NCI-H69 (cell line): ENCODE measurements at regions not wholly inside any gene's neighbourhood (a gene's known extent, or its start where the extent isn't known, plus 50 kb on each side); places are given as distances from the start of the nearest gene placed in this dataset.

Experiments
- DNase-seq: peaks from one replicate; lab custom pipeline; 2025; lab: John Stamatoyannopoulos, UW

GRCh38 chr9:113646946-113647914 is 183.7 kb downstream of the RGS3 start:
- no peak for DNase-seq

- no peak for DNase-seq
These were observed 184.5 kb downstream of the RGS3 start for GRCh38 chr9:113648048-113648447.

- DNase-seq, result no peak
These were observed 185.1 kb downstream of the RGS3 start for GRCh38 chr9:113648586-113648985.

GRCh38 chr9:113649054-113649453 is 185.5 kb downstream of the RGS3 start:
- peak; percentile 97 for DNase-seq

- no peak for DNase-seq
These were observed 186.3 kb downstream of the RGS3 start for GRCh38 chr9:113649855-113650206.

- peak; percentile 87 for DNase-seq
These were observed 186.9 kb downstream of the RGS3 start for GRCh38 chr9:113650207-113651131.

- DNase-seq, result no peak
These were observed 188.4 kb downstream of the RGS3 start for GRCh38 chr9:113651896-113652295.

- no peak for DNase-seq
These were observed 189.0 kb downstream of the RGS3 start for GRCh38 chr9:113652355-113653152.

GRCh38 chr9:113653746-113654604 is 190.4 kb downstream of the RGS3 start:
- no peak for DNase-seq

- no peak for DNase-seq
These were observed 191.3 kb downstream of the RGS3 start for GRCh38 chr9:113654605-113655428.

- DNase-seq, result no peak
These were observed 193.5 kb downstream of the RGS3 start for GRCh38 chr9:113656771-113657670.

GRCh38 chr9:113657765-113658544 is 194.4 kb downstream of the RGS3 start:
- DNase-seq, result peak; percentile 82

GRCh38 chr9:113658545-113658895 is 195.0 kb downstream of the RGS3 start:
- no peak for DNase-seq

- DNase-seq, result no peak
These were observed 195.5 kb downstream of the RGS3 start for GRCh38 chr9:113659039-113659438.

- no peak for DNase-seq
These were observed 196.2 kb downstream of the RGS3 start for GRCh38 chr9:113659740-113660139.

- no peak for DNase-seq
These were observed 196.7 kb downstream of the RGS3 start for GRCh38 chr9:113660196-113660595.

GRCh38 chr9:113661074-113661473 is 197.5 kb downstream of the RGS3 start:
- DNase-seq, result no peak

GRCh38 chr9:113664181-113664875 is 200.8 kb downstream of the RGS3 start:
- no peak for DNase-seq
